Iris pigment epithelial cell (primary cell): ENCODE measurements at regions not wholly inside any gene's neighbourhood (a gene's known extent, or its start where the extent isn't known, plus 50 kb on each side); places are given as distances from the start of the nearest gene placed in this dataset.
"Not testable (repeated sequence)": the region's sequence is repeated elsewhere in the genome, so short reads cannot be mapped to it uniquely, and the experiment has no call there.

Source experiments
- DNase-seq: peaks from one replicate; pipeline ENCODE4 v3.0.0-alpha.2; 2011; ENCODE audit warnings: low read depth

DNA sequence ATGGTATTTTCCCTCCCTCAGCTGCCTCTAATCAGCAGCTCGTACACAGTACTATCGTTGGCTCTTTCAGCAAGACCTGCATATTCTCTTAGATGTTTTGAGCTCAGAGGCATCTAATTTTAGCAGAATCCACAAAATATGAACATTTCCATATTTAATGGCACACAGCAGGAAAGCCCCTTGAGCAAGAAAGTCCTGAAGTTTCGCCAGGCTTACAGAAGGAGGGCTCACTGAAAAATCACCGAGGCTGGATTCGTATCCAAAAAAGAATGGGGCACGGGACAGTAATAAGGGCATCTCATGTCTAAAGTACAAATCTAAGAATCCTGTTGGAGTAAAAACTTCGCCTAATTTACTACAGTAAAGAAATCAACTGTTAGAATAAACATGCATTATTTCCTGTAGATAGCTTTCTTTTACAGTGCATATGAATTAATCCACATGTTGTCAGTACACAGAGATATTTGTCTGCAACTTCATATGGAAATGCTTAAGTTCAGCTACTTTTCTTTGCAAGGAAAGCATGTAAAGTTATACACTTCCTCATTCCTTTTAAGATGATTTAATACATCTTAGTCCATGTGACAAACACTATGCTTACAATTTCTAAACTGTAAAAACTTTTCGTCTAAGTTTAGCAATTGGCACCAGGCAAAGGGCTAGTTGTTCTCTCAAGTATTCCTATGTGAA is 1205.3 kb upstream of the ADGRL4 start:
- no peak for DNase-seq

DNA sequence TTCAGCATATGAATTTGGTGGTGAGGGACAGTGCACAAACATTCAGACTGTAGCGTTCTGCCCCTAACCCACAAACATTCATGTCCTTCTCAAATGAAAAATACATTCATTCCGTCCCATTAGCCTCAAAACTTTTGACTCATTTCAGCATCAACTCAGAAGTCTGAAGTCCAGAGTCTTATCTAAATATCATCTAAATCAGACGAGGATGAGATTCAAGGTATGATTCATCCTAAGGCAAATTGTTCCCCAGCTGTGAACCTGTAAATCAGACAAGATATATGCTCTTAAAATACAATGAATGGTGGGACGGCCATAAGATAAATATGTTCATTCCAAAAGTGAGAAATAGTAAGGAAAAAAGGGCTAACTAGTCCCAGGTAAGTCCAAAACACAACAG is 1195.6 kb upstream of the ADGRL4 start:
- DNase-seq: no peak

DNA sequence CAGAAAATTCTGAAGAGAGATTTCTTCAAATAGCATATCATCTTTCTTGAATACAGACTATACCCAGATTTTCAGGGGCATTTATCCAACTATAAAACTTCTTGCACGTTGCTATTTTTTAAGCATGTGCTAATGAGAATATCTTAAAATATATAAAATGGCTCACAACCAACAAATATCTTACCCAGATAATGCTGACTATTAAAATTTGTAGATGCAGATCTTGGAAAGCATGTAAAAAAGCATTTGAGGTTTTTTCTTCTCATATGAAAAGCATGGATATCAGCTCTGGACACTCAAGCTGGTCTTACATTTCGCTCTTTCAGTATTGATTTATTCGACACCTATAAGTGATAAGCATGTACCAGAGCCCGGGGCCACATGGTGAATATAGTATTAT is 1187.7 kb upstream of the ADGRL4 start:
- no peak for DNase-seq

DNA sequence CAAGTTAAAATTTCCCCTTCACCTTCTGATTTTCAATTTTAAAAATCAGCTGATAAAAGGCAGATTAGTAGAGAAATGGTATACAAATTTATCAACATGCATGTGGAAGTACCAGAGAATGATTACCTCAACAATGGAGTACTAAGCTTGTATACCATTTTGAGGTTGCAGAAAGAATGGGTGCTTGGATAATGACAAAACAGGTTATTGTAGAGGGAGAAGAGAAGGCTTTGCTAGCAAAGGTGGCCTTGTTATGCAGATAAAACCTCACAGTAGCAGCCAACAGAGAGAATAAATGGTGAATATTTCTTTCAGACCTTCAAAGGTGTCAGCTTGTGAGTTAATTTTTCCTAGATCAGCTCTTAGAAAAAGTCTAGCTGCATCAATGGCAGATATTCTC is 1174.9 kb upstream of the ADGRL4 start:
- no peak for DNase-seq

DNA sequence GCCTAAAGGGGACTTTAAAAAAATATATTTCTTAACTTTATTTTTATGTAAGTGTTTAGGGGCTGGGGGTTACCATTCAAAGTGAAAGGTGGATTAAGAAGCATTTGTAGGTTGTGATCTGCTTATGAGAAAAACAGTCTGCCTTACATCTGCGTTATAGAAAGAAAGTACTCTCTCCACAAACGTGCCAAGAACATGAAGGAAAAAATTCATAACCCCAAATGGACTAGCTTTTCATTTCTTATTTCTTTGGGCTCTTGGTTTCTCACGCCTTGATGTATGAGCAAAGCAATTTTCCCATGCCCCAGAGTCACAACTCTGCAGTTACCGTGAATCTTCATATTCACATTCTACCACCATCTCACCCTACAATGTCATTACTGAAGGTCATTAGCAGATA is 1165.1 kb upstream of the ADGRL4 start:
- DNase-seq: no peak

DNA sequence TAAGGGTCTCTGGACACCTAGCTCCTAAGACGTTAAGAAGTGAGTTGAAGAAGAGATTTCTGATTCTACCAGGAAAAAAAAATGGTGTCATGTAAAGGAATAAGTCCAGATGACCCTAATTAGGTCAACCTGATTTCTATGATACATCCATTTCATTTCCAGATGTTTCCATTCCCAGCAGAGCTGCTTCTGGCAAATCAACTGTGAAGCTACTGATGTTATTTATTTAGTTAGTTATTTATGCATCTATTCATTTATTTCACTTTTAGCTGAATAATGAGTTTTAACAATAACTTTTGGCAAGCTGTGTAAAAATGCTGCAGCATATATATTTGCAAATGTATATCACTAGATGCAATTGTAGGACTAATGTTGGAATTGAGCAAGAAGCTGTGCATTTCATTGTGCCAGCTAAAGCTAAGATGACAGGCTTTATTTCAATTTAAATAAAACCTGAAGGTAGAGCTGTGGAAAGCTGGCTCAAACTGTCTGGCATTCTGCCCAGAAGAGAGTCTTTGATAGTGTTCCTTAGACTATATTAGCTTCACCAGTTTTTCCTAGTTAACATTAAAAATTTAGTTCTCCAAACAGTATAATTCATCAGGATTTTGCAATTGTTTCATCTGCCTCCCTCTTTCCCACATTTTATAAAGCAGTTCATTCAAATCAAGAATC is 1164.4 kb upstream of the ADGRL4 start:
- peak; percentile 1 for DNase-seq

DNA sequence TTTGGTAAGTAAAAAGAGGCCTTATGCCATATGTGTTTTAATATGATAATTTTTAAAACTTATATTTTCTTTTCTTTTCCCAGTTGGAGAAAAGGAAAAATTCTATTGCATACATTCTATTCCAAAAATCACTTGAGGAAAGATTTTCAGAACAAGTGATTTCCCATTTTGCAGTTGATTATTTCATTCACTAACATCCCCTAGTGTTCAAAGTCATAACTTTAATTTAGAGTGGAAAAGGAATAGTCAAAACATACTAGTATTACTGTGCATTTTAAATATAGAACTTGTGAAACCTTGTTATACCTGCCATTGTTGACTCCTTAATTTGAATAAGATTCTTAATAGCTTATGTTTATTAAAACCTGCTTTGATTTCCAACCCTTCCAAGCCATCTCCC is 1157.6 kb upstream of the ADGRL4 start:
- no peak for DNase-seq

DNA sequence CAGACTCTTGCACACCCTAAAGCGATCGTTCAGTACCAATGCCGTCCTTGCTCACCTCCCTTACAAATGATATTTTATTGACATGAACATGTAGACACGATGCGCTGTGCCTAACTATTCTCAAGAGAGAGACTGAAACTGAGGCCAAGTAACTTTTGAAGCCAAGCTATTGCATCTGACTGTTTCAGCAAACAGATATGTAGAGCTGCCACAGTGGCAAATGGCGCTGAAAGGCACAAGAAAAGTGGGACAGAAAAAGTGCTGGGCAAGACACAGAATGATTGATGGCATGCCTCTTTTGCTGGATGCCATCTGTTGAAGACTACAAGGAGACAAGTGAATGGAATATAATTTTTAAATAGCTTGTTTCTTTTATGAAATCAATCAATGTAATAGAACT is 1157.2 kb upstream of the ADGRL4 start:
- DNase-seq: no peak

DNA sequence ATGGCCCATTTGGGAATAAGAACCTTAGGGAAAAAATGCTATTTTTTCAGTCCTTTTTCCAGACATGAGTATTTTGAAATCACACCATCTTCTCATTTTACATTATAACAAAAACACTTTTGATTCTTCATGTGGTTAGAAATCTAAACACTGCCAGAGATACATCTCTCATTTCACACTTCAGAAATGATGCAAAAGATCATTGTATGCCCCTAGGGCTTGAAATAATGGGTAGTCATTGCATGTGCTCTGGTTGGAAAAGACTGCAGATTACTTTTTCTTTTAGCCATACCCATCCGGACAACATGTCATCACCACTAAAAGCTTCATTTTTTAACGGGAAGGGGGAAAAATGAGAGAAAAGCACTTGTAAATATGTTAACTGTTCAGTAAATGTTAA is 1152.2 kb upstream of the ADGRL4 start:
- DNase-seq: no peak

DNA sequence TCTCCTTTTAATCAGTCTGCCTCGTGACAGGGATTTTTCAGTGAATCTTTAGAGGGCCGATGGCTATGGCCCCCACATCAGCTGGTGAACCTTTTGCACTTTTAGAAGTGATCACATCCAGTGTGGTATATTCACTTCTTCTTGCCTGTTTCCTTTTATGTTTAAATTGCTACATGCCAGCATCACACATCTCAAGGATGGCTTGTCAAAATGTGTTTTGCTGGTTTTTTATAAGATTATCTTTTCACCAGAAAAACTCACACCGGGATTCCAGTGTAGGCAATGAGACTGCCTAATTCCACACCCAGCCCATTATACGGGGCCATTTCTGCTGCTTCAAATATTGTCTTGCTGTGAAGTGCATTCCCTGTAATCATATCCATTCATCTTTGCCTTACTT is 1151.7 kb upstream of the ADGRL4 start:
- DNase-seq: no peak

DNA sequence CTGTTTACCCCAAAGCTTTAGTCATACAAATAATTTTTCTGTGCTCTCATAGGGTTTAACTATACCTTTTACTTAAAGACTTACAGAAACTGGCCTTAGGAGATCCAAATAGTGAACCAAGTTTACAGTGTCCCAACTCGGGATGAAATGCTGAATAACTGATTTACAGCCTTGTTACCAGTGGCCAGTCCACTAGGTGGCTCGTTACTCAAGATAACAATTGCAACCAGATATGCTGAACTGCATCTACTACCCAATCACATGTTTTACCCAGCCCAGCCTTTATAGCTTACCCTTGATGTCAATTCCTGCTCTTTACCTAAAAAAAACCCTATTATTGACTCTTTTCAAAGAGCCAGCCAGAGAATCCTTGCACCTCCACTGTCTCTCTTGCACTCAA is 1148.8 kb upstream of the ADGRL4 start:
- no peak for DNase-seq

DNA sequence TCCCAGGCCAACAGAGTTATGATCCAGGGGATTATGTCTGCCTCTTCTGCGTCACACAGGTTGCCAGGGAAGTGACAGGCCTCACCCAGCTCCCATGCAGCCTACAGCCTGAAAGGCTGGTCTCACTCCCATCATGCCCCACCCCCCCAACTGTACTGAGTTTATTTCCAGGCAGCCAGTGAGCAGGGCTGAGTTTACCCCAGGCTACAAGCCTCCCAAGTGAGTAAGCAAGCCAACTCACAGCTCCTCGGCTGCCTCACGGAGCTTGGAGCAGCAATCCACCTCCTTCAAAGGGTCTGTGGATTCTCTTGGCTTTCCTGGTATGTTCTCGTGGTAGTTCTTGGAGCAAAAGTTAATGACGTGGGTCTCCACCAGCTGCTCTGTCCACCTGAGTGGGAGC is 1147.6 kb upstream of the ADGRL4 start:
- DNase-seq: no peak

DNA sequence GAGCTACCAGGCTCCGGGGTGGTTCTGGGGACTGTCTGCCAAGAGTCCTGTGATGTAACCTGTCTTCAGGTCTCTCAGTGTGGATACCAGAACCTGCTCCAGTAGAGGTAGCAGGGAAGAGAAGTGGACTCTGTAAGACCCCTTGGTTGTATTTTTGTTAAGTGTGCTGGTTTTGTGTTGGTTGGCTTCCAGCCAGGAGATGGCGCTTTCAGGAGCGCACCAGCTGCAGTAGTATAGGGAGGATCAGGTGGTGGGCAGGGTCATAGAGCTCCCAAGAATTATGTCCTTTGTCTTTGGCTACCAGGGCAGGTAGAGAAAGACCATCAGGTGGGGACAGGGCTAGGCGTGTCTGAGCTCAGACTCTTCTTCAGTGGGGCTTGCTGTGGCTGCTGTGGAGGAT is 1147.2 kb upstream of the ADGRL4 start:
- DNase-seq: no peak

DNA sequence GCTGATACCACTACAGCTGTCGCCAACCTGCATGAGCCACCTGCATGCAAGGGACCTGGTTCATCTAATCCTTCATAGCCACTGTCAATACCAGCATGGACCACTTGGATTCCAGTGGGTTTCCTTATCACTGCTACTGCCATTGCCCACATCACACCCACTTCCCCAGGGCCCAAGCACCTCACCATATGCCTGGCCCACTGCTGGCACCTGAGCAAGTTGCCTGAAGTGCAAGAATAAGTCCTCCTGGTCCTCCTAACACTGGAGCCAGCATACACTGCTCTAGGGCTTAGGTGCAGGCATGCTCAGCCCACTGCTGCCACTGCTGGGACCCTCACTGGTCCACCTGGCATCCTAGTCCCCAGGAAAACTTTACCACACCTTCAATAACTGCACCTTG is 1136.8 kb upstream of the ADGRL4 start:
- no peak for DNase-seq

DNA sequence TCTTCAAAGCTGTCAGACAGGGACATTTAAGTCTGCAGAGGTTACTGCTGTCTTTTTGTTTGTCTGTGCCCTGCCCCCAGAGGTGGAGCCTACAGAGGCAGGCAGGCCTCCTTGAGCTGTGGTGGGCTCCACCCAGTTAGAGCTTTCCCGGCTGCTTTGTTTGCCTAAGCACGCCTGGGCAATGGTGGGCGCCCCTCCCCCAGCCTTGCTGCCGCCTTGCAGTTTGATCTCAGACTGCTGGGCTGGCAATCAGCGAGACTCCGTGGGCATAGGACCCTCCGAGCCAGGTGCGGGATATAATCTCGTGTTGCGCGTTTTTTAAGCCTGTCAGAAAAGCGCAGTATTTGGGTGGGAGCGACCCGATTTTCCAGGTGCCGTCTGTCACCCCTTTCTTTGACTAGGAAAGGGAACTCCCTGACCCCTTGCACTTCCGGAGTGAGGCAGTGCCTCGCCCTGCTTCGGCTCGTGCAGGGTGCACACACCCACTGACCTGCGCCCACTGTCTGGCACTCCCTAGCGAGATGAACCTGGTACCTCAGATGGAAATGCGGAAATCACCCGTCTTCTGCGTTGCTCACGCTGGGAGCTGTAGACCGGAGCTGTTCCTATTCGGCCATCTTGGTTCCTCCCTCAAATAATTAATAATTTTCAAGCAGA is 1131.5 kb upstream of the ADGRL4 start:
- not testable (repeated sequence) for DNase-seq

DNA sequence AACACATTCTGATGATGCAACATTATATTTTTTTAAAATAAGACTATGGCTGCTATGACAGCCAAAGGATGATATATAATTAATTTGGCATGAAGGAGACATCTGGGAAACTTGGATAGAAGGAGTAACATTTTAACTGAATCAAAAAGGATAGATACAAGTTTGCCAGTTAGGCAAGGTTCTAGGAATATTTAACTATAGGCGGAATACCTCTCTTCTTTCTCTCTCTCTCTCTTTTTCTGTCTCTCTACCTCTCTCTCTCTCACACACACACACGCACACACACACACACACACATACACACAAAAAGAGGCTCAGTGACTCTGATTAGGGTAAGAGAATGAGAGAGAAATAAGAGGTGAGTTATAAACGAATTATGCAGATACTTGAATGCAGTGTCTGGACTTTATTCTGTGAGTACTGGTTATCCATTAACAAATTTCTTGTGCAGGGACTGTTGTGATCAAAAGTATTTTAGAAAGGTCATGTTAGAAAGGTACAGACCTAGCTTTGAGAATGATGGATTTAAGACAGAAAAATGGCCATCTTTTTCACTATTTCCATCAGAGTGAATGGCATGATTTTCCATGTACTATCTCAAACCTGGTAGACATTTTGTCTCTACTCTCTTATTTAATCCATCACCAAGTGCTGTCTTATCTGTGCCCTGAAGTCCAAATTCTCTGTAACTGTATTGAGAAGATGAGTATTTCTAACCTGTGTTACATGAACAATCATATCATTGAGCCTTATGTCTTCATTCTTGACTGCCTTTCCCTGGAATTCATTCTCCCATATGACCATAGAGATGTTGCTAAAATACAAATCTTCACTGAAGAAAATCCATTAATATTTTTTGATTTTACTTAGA is 1106.9 kb upstream of the ADGRL4 start:
- DNase-seq: no peak

DNA sequence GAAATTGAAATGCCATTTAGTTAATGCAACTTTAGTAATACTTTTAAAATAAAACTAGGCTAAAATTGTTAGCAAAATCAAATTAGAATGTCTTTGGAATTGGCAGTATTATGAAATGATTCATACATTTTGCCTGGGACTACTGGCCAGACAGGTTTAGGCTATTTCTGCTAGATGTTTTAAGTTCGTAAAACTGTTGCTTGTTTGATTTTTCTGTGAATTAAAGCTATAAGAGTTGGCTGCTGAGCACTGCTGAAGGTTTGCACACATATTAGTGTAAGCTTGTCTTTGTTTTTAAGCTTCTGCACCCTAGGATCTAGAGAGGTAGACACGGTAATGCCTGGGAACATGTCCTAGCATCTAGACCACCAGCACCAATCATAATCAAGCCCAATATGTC is 1094.6 kb upstream of the ADGRL4 start:
- no peak for DNase-seq

DNA sequence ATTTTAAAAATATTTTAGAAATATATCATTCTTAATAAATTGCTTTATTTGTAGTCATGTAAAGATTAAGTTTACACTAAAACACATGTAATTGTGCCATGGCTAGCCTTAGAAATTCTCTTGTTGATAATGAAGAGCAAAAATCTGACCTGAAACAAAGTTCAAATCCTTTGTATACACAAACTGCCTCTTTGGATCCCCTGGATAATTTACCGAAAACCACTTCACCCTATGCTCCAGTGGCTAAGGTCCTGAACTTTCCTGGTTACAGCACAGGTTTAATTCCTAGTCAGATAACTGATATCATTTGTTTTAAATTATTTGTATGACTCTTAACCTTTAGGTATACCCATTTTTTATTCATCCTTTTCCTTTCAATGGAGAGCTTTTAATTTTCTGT is 1093.2 kb upstream of the ADGRL4 start:
- DNase-seq: no peak

DNA sequence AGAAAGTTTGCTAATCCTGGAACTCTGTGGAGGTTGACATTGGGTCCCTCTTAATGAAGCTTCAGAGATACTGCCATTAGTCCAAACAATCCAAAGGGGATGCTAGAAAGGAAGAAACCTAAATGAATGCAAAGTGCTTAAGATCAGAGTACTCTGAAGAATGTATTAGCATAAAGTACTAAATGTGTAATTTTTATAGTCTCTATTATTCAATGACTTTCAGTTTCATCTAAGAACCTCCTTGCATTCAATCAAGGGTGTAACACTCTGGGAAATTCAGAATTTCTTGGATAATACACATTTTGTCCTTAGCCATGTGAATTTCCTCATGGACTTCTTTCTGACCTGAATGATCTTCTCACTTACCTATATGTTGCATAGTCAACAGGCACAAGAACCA is 1078.5 kb upstream of the ADGRL4 start:
- no peak for DNase-seq

DNA sequence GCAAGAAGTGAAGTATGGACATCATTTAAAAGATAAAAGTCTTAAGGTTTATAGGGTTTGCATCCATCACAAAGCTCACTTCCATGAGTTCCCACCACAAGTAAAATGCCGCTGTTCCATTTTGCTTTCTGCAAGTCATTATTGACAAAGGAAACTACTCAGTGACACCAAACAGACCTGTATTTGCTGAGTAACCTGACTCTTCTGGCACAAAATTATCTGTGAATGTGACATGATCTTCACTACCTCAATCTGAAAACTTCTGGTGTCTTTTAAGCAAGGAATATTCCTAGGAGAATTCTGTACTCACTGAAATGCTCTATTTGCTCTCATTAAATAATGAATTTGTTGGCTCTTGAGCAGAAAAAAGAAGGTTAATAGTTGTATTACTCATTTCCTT is 1077.4 kb upstream of the ADGRL4 start:
- DNase-seq: no peak

DNA sequence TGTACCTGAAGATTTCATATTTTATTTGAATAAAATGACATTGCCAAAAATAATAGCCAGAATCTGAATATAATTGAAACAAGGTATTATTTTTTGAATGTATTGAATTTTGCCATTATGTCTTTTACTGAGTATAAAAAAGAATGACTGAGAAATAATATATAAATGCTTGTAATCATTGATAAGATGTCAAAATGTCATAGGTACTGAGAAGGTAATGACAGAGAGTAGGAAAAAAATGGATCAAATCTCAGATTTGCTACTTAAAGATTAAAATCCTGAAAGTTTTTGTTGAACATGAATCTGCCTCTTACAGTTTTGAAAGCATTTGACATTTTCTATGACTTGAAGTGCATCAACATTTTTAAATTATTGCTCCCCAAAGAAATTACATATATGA is 1069.9 kb upstream of the ADGRL4 start:
- no peak for DNase-seq

DNA sequence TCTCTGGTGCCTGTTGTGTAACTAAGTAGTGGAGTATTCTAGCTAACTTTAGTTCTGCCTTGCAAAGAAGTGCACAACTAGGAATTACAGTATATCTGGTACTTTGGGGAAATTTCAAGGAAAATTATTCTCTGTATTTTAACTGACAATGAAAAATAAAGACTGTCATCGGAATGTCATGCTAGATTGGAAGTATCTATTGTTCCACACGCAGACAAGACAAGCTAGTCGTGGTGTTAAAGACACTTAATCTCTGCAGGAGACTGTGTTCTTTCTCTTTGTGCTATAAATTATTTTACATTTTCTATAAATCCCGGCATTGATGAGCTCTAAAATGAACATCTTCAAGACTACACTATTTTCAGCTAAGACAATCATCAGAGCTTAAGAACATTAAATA is 1068.8 kb upstream of the ADGRL4 start:
- DNase-seq: no peak

DNA sequence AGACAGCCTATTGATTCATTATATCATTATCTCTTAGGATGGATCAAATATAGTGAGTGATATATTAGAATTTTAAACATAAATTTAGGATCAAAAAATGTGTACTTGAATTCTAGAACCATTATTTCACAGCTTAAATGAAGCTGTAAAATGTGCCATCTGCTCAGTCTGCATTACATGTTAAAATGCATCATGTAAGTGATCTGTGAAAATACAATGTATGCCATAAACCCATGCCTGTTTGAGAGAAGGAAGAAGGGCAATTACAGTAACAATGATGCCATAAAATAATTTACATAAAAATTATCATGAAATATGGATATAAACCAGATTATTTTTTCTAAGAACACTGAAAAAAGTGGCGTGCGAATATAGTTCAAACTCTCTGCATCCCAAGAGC is 1066.0 kb upstream of the ADGRL4 start:
- DNase-seq: no peak
